ENCODE measurements at regions not wholly inside any gene's neighbourhood (a gene's known extent, or its start where the extent isn't known, plus 50 kb on each side); places are given as distances from the start of the nearest gene placed in this dataset.

GRCh38 chr16:66113223-66113622 lies 253.3 kb upstream of the CDH5 start:
- no peak for TF ChIP-seq EGR1 (IDR thresholded peaks at IDR 0.05; ENCODE audit: low read depth)
- TF ChIP-seq SP1 (IDR thresholded peaks at IDR 0.05; ENCODE audit: low read depth) = no peak
